Tibial nerve (tissue), 4 donors: ENCODE measurements at regions not wholly inside any gene's neighbourhood (a gene's known extent, or its start where the extent isn't known, plus 50 kb on each side); places are given as distances from the start of the nearest gene placed in this dataset.

Experiments
- CTCF ChIP-seq, 5 experiments: fragments of 200-600 bp in 3 of 5; fragments of 450-650 bp in 2 of 5; sonication (generic) in 3 of 5; IDR thresholded peaks; one replicate each; pipeline ENCODE4 v1.5.1; 2016 to 2019; ENCODE audit warnings: antibody characterized with exemption in 5 of 5, mild to moderate bottlenecking in 3 of 5, moderate library complexity in 2 of 5
- EP300 ChIP-seq, 2 donors: sonication (generic); formaldehyde crosslinking; IDR thresholded peaks; one replicate each; pipeline ENCODE4 v1.6.1; 2017; ENCODE audit warnings: antibody characterized with exemption in 2 of 2, mild to moderate bottlenecking in 1 of 2
- POLR2A ChIP-seq, 2 donors: fragments of 450-650 bp; IDR thresholded peaks; one replicate each; pipeline ENCODE4 v1.6.1; 2017; ENCODE audit warnings: antibody characterized with exemption in 2 of 2, mild to moderate bottlenecking in 2 of 2, moderate library complexity in 2 of 2

GRCh38 chr6:19635728-19636127 is 201.4 kb upstream of the ID4 start:
- no peak for TF ChIP-seq EP300 (IDR thresholded peaks at IDR 0.05)
- TF ChIP-seq CTCF (IDR thresholded peaks at IDR 0.05): no peak
- TF ChIP-seq POLR2A (IDR thresholded peaks at IDR 0.05): no peak
